ENCODE measurements at regions not wholly inside any gene's neighbourhood (a gene's known extent, or its start where the extent isn't known, plus 50 kb on each side); places are given as distances from the start of the nearest gene placed in this dataset.

- TF ChIP-seq CTCF (IDR thresholded peaks at IDR 0.05) (no peak), POLR2A (IDR thresholded peaks at IDR 0.05) (no peak)
These were observed 77.6 kb upstream of the KSR1 start for GRCh38 chr17:27378482-27379175.

All from body of pancreas (tissue), 4 donors.